ENCODE measurements at regions not wholly inside any gene's neighbourhood (a gene's known extent, or its start where the extent isn't known, plus 50 kb on each side); places are given as distances from the start of the nearest gene placed in this dataset.

DNA sequence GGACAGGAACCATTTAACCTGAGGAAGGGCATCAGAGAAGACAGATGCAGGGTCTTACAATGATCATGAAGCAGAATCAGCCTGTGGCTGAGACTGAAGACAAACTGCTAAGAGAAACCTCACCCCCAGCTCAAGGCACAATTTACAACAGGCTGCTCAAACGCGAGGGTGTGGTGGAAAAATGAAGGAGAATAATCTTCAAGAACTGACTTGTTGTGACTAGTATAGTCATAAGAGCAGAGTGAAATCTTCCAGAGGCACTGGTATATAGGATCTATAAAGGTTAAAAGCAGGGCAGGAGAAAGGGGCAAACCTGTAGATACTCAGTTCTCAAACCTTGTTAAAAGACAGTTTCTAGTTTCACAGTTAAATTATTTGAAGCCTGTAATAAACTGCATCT is 1155.8 kb upstream of the TMEFF2 start:
- TF ChIP-seq, protein P1, sequence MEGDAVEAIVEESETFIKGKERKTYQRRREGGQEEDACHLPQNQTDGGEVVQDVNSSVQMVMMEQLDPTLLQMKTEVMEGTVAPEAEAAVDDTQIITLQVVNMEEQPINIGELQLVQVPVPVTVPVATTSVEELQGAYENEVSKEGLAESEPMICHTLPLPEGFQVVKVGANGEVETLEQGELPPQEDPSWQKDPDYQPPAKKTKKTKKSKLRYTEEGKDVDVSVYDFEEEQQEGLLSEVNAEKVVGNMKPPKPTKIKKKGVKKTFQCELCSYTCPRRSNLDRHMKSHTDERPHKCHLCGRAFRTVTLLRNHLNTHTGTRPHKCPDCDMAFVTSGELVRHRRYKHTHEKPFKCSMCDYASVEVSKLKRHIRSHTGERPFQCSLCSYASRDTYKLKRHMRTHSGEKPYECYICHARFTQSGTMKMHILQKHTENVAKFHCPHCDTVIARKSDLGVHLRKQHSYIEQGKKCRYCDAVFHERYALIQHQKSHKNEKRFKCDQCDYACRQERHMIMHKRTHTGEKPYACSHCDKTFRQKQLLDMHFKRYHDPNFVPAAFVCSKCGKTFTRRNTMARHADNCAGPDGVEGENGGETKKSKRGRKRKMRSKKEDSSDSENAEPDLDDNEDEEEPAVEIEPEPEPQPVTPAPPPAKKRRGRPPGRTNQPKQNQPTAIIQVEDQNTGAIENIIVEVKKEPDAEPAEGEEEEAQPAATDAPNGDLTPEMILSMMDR (IDR thresholded peaks at IDR 0.05; ENCODE audit: extremely low read depth in 1 of 2, insufficient read depth in 1 of 2, low read depth in 1 of 2, low read length in 2 of 2), result no peak
- TF ChIP-seq POLR2AphosphoS5 (IDR thresholded peaks at IDR 0.05; ENCODE audit: insufficient read depth, low read depth, low read length) (no peak), POLR2A (IDR thresholded peaks at IDR 0.05; ENCODE audit: low read depth, low read length) (no peak), EZH2 (IDR thresholded peaks at IDR 0.05; ENCODE audit: borderline replicate concordance, low read depth, low read length, severe bottlenecking) (no peak), JUN (IDR thresholded peaks at IDR 0.05; ENCODE audit: borderline replicate concordance, insufficient read depth, insufficient read length, low read depth) (no peak), FOS (IDR thresholded peaks at IDR 0.05; ENCODE audit: borderline replicate concordance, insufficient read depth, low read length) (no peak)
- TF ChIP-seq, protein P2, sequence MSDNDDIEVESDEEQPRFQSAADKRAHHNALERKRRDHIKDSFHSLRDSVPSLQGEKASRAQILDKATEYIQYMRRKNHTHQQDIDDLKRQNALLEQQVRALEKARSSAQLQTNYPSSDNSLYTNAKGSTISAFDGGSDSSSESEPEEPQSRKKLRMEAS (IDR thresholded peaks at IDR 0.05; ENCODE audit: insufficient read depth, insufficient read length), result no peak

Data from endothelial cell of umbilical vein (primary cell).